Activated CD4-positive, alpha-beta T cell treated with anti-CD3 and anti-CD28 coated beads, Interleukin-2, amount 50 U/mL, for 48 hours (primary cell): ENCODE measurements at regions not wholly inside any gene's neighbourhood (a gene's known extent, or its start where the extent isn't known, plus 50 kb on each side); places are given as distances from the start of the nearest gene placed in this dataset.

Experiments used
- DNase-seq, 2 experiments: peaks; one replicate each; pipeline ENCODE4 v3.0.0-alpha.2; 2020

DNA sequence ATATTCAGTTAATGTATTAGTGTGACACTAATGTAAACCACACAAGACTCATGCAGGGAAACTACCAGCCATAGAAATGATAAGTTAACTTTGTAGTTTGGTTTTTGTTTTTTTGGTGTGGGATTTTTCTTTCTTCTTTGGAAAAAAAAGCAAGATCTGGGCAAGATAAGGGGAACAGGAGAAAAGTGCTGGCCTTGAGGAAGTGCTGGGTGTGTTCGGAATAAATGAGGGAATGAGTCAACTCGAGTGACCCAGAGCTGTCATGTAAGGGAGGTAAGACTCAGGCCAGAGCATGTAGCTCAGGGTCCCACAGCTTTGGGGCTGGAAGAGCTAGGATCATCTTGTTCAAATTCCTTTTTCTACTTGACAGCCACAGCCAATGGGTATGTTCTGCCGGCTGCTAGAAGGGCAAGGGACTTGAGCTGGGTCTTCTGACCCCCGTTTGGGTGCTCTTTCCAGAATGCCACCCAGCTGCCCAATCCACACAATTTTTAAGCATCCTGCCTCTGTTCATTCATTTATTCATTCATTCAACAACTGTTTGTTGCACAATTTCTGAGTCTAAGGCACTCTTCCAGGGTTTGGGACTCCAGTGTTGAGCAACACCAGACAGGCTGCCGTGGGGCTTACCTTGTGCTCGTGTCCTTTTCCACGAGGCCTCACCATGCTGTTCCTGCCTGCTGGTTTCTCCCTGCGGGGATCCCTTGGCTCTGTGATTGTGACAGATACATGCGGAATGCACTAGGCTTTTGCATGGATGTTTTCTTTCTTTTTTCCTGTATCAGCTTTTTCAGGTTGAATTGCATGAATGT lies 54.5 kb downstream of the CLDN34 start:
- no peak for DNase-seq

DNA sequence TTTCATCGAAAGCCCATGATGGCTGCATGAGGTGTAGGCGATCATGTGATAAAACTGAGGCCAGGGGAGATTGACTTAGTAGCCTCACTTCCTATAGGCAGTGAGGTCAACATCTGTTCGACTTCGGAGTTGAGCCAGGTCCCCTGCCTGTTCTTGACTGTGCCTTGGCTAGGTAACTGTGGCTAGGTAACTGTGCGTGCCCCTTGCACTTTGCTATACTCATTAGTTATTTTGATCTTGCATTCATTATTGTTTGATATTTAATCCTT lies 55.0 kb downstream of the CLDN34 start:
- DNase-seq: no peak

DNA sequence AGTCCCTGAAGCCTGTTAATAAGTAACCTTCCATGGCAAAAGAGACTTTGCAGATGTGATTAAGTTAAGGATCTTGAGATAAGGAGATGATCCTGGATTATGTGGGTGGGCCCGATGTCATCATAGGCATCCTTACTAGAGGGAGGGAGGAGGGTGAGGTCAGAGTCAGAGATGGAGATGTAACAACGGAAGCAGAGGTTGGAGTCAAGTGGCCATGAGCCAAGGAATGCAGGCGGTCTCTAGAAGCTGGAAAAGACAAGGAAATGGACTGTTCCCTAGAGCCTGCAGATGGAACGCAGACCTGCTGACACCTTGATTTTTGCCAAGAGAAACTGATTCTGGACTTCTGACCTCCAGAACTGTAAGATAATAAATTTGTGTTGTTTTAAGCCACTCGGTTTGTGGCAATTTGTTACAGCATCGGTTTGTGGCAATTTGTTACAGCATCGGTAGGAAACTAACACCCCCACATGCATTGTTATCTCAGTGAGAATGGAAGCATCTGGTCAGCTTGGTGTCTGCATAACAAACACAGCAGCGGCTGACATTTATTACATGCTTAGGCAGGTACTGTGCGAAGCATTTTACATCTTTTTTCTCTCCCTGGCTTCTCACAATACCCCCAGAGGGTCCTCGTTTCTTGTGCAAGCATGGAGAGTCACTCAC lies 55.6 kb downstream of the CLDN34 start:
- no peak for DNase-seq

DNA sequence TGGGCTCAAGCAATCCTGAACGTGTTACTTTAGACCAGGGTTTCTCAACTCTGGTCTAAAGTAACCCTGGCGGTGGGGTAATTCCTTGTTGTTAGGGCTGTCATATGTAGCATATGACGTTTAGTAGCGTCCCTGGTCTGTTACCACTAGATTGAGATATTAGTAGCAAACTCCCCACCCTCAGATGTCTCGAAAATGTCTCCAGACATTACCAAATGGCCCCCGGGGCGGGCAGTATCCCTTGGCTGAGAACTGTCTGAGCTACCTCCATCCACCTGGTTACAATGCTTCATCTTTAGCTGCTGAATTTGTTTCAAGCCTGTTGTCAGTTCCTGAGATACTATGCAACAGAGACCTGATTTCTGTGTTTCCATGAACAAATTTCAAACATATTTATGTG lies 56.7 kb downstream of the CLDN34 start:
- DNase-seq: no peak

DNA sequence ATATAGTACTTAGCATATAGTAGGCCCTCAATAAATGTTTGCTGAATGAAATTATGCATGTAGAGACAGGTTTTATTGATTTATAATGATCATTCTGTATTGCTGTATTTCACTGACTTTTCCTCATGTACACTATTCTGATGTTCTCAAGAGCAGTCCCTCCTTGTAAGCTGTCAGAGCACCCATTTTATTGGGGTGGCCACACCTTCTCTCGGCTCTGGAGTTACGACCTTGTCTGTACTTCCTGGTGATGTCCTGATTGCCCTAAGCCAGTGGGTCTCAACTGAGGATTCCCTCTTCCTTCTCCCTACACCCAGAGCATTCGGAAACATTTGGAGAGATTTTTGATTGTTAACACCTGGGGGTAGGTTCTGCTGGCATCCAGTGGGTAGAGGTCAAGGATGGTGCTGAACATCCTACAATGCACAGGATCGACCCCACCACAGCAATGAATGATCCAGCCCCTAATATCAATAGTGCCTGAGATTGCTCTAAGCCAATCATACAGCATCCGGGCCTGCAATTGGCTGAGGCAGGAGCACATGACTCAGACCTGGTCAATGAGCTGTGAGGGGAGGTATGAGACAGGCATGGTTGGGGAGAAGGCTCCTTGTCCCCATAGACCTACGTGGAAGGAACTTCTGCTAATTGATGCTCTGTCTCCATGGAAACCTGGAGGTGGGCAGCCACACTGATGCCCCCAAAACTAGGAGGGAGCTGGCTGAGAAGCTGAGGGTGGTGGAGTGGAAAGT lies 58.8 kb downstream of the CLDN34 start:
- no peak for DNase-seq

DNA sequence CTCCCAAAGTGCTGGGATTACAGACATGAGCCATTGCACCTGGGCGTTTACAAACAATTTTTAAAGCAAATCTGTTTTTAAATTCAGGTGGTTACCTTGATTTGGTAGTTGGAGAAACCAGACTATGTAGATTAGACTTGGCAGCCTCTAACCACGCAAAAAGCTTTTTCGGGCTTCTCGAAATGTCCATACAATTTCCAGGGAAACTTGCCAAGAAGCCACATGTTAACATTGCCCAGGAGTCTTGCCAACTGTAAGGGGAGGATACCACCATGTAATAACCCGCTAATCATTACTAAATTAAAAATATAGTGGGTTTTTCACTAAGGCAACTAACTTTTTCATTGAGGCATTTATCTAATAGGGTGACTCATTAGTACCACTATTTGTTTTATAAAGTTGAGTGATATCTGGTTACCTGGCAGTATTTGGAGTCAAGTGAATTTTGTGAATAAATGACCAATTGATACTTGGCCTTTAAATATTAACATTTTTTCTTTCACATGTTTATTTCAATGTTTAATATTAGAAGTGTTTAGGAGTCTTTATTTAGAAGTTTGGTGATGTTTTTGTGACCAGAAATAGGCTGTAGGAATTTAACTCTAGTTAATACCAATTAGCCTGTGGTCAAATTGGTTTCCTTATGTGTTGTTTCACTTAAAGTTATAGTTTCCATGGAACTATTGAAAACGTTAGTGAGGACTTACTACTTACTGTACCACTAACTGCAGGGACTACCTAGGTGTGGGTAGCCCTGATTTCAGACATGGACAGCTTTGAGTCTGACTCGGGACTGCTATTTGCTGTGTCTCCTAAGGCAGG lies 61.3 kb downstream of the CLDN34 start:
- DNase-seq: no peak

DNA sequence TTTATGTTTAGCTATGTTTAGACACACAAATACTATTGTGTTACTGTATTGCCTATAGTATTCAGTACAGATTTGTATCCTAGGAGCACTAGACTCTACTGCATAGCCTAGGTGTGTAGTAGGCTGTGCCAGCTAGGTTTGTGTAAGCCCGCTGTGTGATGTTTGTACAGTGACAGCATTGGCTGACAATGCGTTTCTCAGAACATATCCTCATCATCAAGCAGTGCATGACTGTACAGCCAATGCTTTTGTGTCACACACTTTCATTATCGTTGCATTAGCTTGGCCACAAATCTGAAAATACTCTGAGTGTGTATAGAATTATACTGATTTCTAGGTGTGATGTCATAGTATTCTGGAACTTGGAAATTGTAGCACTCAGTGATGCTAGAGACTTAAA lies 63.4 kb downstream of the CLDN34 start:
- no peak for DNase-seq

DNA sequence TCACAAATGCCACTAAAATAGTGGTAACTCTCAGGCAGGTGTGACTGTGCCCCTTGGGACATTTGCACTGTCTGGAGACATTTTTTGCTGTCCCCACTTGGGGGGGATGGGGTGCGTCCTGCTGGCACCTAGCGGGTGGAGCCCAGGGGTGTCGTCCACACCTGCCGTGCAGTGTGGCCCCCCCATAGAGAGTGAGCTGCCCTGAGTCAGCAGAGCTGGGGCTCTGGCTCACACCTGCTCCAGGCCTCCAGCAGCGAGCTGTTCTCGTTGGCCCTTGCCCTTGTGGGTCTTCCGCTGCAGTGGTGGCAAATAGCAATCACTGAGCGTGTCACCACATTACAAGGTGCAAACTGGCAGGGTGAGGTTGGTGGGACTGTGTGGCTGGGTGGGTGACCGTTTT lies 64.6 kb downstream of the CLDN34 start:
- DNase-seq: no peak

DNA sequence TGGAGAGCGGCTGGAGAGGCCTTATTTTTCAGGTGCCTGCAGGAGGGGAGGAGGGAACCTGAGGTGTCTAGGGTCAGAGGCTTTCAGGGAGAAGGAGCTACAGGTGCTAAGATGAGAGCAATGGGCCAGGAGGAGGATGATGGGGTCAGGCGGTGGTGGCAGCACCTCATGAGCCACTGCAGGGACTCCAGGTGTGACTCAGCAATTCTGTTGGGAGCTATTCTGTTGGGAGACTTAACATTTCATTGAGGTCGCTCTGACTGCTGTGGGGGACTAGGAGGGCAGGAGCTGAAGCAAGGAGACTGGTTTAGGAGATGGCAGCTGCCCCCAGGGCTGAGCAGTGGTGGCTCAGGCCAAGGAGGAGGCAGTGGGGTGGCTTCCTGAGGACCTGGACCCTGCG lies 65.0 kb downstream of the CLDN34 start:
- no peak for DNase-seq

DNA sequence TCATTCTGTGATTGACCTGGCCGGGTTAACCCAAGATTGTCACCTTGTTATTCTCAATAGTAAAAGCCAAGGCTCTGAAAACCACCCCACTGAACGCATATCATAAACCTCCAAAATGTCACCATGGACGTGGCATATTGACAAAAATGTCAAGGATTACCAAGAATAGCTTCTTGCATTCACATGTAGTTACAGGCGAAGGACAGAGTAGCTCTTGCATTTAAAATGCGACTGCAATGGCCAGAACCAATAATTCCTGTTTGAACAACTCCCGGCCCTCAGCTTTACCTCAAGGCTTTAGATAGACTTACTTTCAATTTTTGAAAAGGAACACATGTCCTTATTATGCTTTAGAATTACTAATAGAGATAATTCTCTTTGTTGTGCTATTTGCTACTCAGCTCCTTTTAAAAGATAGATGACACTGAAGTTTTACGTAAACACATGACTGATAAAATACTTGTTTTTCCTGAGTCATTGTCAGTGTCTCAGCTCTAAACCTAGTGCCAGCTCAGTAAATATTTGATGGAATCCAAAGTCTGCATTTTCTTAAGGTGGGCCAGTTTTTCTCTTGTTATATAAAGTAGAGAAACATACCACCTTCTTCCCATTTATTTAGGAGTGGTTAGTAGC lies 66.3 kb downstream of the CLDN34 start:
- DNase-seq: no peak

DNA sequence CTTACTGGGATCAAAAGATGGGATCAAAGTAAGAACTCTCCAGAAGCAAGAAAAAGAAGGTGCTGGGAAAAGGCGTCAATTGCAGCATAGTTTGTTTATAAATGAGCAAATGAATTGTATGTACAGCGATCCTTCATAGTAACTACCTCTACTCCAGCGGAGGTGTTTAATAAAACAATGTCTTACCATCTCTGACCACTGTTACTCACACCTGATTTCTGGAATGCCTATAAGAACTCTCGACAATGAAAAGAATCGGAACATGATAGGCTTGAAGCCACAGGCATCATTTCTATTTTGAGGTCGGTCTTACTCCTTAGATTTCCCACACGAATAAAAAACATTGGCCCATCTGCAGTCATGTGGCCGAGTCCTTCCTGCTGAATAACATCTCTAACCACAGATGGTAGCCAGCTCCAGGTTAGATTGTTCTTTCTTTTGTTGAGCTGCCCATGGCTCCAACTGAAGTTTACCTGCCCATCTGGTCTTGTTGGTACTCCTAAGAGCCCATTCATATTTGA lies 67.6 kb downstream of the CLDN34 start:
- DNase-seq: no peak

DNA sequence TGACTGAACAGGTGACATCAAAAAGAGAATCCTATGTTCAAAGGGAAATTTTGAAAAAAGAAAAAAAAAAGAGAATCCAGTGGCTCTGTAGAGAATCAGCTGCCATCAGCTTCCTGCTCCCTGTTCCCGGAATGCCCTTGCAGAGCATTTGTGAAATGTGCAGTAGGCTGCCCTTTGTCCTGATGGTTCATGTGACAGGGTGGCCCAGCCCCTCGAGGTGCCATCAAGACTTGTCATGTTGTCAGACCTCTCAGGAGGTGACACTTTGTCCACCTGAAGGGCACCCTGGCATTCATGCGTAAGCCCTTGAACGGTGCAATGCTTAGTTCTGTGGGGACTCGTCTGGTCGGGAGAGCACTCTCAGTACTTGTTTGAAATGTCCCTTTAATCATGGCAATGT lies 71.4 kb downstream of the CLDN34 start:
- no peak for DNase-seq

DNA sequence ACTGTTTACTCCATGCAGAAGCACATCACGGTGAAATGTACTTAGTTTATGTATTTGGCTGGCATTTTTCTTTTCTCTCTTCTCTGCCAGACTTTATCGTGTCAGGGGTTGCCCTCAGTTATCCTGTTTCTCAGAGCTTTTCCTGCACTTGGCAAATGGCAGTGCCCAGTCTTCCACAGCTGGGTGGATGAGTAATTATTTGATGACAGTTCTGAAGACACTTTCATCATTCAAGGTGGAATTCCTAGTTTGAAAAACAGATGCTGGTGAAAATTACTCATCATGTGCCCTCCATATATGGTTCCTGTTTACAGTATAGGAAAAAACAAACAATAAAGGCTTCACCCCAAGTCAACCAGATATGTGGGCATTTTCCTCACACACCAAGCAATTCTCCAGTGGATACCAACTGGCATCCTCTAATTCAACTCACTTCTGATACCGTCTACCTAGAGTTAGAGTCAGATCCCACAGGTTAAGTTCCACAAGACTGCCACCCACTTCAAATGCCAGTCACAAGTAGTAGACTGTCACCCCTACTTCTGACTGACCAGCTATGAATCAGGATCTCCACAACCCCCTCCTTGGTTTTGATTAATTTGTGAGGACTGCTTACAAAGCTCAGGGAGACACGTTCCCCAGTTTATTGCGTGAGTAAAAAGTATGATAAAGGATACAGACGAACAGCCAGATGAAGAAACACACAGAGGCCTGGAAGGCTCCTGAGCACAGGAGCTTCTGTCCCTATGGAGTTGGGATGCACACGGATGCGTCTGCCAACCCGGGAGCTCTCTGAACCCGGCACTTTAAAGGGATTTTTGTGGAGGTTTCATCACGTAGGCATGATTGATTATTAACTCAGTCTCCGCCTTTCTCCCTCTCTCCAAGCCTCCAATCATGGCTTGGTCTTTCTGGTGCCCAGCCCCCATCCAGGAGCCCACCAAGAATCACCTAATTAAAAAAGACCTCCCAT lies 72.9 kb downstream of the CLDN34 start:
- DNase-seq: no peak

DNA sequence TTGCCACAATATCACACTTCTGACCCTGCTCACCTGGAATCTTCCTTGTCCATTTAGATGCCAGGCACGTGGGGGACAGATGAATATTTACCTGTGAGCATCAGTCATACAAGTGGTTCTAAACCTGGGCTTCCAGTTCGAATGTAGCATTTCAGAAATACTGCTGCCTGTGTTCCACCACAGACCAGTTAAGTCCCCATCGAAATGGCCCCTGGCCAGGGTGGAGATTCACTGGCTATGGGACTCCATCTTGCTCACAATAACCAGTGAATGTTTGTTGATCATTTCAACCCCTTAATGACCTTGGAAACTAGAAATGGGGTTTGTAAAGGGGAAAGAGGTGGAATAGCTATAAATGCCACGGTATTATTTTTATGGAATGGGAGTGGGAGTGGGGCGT lies 73.8 kb downstream of the CLDN34 start:
- DNase-seq: no peak

DNA sequence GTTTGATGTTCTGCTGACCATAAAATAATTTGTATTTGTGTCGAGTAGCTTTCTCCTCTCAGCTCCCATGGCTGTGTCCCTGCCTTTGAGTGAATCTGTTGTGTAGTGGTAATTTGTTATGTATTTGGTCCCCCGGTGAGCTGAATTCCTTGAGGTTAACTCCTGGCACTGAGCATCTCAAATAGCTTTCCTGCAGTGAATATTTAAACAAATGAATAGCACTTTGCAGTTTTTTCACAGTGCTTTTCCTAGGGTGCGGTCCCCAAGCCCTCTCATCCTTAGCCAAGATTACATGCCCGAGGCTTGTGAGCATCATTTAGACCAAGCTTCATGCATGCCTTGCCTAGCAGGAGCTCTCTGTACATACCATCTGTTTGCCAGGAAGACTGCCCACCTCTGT lies 74.2 kb downstream of the CLDN34 start:
- DNase-seq: no peak

DNA sequence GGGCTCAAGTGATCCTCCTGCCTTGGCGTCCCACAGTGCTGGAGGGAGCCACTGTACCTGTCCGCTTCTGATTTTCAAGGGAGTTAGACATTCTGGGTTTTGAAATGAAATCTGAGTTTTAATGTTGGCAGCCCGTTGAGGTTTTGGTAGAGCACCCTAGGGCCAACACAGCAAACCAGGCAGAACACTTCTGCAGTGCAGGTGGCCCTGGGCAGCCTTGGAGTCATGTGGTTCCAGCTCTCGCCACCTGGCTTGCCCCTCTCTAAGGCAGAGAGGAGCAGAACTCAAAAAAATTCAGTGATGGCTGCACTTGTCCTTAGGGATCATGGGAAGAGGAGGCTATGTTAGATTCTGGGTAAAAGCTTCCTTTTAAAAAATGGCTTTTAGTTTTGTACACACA lies 74.9 kb downstream of the CLDN34 start:
- DNase-seq: no peak

DNA sequence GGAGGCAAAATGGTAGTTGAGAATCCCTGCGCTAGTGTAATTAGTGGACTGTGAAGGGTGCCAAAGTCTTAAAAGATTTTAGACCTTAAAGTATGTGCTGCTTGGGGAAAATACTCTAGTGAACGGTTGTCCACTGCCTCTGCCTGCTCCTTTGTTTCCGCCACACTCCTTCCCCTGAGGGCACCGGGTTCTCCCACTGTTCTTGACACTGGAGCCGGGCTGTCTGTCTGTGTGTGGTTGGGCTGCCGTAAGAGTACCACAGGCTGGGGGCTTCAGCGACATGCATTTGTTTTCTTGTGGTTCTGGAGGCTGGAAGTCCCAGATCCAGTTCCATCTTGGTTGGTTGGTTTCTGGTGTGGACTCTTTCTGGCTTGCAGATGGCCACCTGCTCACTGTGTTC lies 76.2 kb downstream of the CLDN34 start:
- no peak for DNase-seq

DNA sequence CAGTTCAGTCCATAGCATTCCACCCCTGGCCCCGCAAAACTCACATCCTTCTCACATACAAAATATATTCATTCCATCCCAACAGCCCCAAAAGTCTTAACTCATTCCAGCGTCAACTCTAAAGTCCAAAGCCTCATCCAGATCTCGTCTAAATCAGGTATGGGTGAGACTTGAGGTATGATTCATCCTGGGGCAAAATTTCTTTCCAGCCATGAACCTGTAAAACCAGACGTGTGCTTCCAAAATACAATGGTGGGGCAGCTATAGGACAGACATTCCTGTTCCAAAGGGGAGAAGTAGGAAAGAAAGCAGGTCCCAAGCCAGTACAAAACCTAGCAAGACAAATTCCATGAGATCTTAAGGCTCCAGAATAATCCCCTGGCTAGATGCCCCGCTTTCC lies 76.9 kb downstream of the CLDN34 start:
- no peak for DNase-seq

DNA sequence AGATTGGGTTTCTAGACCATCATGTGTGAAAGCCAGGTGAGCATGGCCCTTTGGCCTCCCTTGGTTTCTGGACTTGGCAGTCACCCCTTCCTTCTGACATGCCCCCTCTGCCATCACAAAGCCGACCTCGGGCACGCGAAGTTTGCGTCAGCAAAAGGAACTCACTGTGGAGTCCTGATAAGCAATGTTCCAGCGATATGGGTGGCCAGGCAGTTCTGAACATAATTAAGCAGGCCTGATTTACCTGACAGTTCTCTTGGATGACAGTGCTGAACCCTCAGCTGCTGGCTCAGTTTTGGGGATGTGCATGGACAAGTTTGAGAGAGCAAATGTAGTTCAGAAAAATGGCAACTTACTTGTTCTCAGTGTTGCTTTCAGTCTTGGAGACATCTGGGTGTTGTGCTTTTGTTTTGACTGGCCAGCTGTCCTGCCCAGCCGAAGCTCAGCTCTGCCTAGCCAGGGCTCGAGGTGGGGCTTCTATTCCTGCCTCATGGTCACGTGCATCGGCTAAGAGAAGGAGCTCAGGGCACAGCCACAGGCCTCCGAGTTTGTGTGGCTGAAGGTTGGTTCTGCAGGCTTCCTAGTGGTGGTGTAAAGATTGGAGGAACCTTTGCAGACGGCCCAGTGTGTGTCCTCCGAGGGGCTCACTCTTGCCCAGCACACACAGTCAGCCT lies 78.3 kb downstream of the CLDN34 start:
- DNase-seq: no peak

DNA sequence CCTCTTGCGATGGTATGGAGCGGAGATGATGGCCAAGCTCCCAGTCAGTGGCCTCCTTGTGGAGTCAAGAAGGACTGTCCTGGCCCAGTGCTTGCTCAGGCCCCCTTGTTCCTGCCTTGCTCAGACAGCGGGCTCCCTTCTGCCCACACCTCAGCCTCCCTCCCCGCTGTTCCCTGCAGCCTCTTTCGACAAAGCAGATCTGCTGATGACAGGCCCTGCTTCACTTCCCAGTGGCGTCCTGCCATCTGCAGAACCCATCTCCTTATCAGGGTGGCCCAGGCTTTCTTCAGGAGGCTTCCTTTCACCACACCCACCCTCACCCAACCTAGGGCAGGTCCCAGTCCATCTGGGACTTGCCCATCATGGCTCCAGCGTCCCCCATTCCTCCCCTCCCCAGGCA lies 80.0 kb downstream of the CLDN34 start:
- no peak for DNase-seq

DNA sequence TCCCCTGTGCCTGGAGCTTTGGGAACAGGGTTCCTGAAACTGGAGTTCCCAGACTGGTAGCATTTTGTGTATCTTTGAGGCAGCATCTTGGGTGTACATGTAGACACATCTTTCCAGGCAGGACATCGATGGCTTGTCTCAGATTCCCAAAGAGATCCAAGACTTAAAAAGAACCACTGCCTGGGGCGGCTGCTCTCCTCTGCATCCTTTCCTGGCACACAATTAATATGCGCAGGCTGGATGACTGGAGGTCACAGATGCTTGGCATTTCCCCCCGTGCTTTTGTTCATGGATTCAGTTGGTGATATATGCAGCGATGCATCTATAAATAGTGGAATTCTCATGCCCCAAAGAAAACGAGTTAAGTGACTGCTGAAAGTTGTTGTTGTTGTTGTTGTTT lies 80.5 kb downstream of the CLDN34 start:
- no peak for DNase-seq
